GM10248 (cell line): ENCODE measurements at regions not wholly inside any gene's neighbourhood (a gene's known extent, or its start where the extent isn't known, plus 50 kb on each side); places are given as distances from the start of the nearest gene placed in this dataset.

Experiments used
- CTCF ChIA-PET: fragments of 300-600 bp; sonication (Branson Sonifier 250); formaldehyde crosslinking; extraction: SDS; loops from one replicate; lab custom pipeline; 2021; ENCODE audit warnings: antibody characterized with exemption; lab: Yijun Ruan, JAX
- POLR2A ChIA-PET: fragments of 350-650 bp; sonication (Branson Sonifier 250); formaldehyde crosslinking; extraction: SDS; loops from one replicate; lab custom pipeline; 2020; ENCODE audit warnings: antibody characterized with exemption; lab: Yijun Ruan, JAX
- DNase-seq: peaks from one replicate; pipeline ENCODE4 v3.0.0; 2012; ENCODE audit errors: extremely low spot score
- TF ChIP-seq, protein P1 (sequence below): IDR thresholded peaks from 2 replicates; pipeline ENCODE4 v1.5.1; 2012; ENCODE audit warnings: mild to moderate bottlenecking, low read depth; ENCODE audit errors: extremely low read depth, missing control alignments, control extremely low read depth

DNA sequence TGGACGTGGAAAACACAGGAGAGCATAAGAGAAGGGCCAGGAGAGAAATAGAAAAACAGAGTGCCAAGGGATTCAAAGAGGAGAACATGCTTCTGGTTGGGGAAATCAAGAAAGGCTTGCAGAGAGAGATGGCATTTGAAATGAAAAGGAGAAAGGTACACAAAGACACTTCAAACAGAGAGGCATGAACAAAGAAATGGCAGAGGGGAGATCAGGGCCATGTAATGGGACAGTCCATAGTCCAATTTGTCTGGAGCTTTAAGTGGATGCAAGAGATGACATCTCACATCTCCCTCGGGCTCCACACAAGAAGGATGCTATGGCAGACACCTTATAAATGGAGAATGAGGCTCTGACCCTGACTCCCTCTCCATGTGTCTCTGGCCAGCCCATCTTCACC, 331.1 kb downstream of the MLLT3 start:
- CTCF ChIA-PET = interaction anchor here (1.5 kb wide), 1 partner anchor 11 kb away, joined by 3 read pairs; no protein-coding TSS in a partner anchor
- TF ChIP-seq, protein P1, sequence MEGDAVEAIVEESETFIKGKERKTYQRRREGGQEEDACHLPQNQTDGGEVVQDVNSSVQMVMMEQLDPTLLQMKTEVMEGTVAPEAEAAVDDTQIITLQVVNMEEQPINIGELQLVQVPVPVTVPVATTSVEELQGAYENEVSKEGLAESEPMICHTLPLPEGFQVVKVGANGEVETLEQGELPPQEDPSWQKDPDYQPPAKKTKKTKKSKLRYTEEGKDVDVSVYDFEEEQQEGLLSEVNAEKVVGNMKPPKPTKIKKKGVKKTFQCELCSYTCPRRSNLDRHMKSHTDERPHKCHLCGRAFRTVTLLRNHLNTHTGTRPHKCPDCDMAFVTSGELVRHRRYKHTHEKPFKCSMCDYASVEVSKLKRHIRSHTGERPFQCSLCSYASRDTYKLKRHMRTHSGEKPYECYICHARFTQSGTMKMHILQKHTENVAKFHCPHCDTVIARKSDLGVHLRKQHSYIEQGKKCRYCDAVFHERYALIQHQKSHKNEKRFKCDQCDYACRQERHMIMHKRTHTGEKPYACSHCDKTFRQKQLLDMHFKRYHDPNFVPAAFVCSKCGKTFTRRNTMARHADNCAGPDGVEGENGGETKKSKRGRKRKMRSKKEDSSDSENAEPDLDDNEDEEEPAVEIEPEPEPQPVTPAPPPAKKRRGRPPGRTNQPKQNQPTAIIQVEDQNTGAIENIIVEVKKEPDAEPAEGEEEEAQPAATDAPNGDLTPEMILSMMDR = no peak
- POLR2A ChIA-PET = no interaction called here
- DNase-seq = no peak

DNA sequence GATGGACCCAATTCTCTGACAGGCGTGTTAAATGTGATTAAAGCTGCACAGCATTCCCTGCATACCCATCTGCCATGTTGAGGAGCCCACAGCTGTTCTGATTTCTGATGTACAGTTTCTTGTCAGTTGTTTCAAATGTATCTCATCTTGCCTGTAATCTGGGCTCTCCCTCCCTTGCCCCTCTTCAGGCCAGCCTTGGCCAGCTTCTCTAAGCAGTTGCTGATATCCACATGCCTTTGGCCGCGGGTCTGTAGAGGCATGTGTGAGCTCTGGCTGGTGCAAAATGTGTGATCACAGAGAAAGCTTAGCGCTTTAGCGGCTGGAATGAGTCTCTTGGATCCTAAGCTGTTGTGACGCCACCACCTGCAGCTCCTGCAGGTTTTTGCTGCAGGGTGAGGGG, 332.0 kb downstream of the MLLT3 start:
- POLR2A ChIA-PET = no interaction called here
- no peak for DNase-seq
- CTCF ChIA-PET = interaction anchor here (1.5 kb wide), 1 partner anchor 10 kb away, joined by 3 read pairs; no protein-coding TSS in a partner anchor
- TF ChIP-seq, protein P1 = no peak

DNA sequence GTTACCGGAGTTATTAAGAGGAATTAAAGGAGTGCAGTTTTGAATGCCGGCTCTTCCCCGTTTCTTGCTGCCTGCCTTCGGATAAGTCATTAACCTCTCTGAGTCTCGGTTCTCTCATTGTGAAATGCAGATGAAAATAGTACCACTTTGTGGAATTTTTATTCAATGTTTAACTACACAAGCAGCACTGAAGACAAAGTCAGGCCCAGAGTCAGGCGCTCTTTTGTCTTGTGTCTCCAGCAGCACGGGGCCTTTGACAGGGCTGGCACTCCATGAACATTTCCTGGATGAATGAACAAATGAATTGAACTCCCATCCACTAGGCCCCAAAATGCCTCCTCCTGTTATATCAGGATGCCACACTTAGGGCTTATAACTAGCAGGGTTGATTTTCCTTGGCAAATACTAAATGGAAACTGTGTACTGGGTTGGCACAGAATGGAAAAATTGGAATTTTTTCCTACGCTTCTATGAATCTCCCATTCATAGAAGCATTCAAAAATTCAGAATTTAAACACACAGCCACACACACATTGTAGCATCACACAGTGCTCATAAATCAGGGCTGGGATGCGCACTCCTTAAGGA, 332.8 kb downstream of the MLLT3 start:
- POLR2A ChIA-PET = no interaction called here

DNA sequence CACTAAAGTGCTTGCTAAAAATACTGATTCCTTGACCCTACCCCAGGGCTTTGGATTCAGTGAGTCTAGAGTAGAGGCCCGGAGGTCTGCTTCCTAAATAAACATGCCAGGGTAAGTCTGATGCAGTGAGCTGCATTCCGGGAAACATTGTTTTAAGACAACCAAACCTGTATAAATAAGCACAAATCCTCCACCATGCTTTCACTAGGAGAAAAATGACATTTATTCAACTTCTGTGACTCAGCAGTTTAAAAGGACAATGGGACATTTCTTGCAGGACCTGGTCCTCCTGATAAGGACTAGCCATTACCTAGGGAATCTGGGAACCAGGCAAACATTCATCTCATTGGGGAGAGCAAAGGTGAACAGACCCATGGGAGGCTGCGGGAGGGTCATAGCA, 335.3 kb downstream of the MLLT3 start:
- POLR2A ChIA-PET = no interaction called here
- CTCF ChIA-PET = no interaction called here
- TF ChIP-seq, protein P1 = no peak
- no peak for DNase-seq

More for the DNA sequence above, 332.8 kb downstream of the MLLT3 start:
- DNase-seq = no peak
- CTCF ChIA-PET = interaction anchor here (1.5 kb wide), 1 partner anchor 10 kb away, joined by 3 read pairs; no protein-coding TSS in a partner anchor
- TF ChIP-seq, protein P1 = no peak

DNA sequence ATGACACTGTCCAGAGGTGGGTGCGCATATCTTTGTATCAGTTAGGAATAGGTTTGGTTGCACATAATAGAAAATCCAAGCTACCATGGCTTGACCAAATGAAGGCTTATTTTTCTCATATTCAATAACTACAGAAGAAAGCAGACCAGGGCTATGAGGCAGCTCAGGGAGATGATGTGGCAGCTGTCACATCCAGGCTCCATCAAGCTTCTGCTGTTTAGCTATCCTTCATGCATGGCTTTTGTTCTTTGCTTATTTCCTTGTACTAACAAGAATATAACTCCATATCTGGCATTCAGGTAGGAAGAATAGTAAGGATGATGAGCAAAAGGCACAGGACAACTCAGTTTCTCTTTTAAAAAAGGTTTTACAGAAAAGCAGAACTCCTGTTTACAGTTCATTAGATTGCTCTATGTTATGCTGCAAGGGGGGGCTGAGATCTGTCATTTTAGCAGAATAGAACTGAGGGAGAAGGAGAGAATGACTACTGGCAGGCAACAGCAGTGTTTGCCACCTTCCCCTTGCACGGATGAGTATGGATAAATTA, 336.1 kb downstream of the MLLT3 start:
- POLR2A ChIA-PET = no interaction called here
- no peak for DNase-seq
- TF ChIP-seq, protein P1 = no peak
- CTCF ChIA-PET = interaction anchor here (1.0 to 1.6 kb wide), 2 partner anchors 11 to 14 kb away, joined by 4 to 5 read pairs; no protein-coding TSS in a partner anchor

DNA sequence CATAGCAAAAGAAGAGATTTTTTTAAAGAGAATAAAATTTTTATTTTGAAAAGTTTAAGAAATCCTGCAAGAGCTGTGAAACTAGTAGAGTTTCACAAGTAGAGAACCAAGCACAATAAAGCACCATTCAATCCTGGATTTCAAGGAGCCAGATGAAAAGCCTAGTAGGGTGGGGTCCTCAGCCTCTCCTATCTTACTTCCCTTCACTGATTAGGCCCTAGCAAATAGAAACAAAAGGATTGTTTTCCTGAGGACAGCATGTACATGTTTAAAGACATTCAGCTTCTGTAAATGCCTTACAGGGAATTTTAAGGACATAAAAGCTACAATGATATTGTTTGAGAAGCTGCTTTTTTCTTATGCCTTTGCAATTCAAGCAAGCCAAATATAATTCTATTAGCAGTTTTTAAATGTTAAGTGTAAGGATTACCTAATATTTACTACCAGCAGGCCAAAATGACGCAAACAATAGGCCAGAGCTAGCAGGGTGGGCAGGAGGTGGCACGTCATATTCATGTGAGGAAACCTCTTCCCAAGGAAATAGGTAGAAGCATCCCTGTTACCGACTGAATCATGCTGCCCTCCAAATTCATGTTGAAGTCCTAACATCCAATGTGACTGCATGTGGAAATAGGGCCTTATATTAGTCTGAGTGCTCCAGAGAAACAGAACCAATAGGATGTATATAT, 337.6 kb downstream of the MLLT3 start:
- POLR2A ChIA-PET = no interaction called here
- CTCF ChIA-PET = interaction anchor here (1.0 to 1.6 kb wide), 2 partner anchors 9 to 16 kb away, joined by 4 to 5 read pairs; no protein-coding TSS in a partner anchor
- no peak for DNase-seq
- TF ChIP-seq, protein P1 = no peak
